ENCODE measurements at regions not wholly inside any gene's neighbourhood (a gene's known extent, or its start where the extent isn't known, plus 50 kb on each side); places are given as distances from the start of the nearest gene placed in this dataset.

- TF ChIP-seq POLR2AphosphoS5 (IDR thresholded peaks at IDR 0.05) (no peak), POLR2A (IDR thresholded peaks at IDR 0.05) (no peak)
- TF ChIP-seq, protein P1, sequence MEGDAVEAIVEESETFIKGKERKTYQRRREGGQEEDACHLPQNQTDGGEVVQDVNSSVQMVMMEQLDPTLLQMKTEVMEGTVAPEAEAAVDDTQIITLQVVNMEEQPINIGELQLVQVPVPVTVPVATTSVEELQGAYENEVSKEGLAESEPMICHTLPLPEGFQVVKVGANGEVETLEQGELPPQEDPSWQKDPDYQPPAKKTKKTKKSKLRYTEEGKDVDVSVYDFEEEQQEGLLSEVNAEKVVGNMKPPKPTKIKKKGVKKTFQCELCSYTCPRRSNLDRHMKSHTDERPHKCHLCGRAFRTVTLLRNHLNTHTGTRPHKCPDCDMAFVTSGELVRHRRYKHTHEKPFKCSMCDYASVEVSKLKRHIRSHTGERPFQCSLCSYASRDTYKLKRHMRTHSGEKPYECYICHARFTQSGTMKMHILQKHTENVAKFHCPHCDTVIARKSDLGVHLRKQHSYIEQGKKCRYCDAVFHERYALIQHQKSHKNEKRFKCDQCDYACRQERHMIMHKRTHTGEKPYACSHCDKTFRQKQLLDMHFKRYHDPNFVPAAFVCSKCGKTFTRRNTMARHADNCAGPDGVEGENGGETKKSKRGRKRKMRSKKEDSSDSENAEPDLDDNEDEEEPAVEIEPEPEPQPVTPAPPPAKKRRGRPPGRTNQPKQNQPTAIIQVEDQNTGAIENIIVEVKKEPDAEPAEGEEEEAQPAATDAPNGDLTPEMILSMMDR (IDR thresholded peaks at IDR 0.05) = no peak
Measured at GRCh38 chr3:187430576-187430975, 62.4 kb downstream of the RTP4 start.
